ENCODE measurements at regions not wholly inside any gene's neighbourhood (a gene's known extent, or its start where the extent isn't known, plus 50 kb on each side); places are given as distances from the start of the nearest gene placed in this dataset.

DNA sequence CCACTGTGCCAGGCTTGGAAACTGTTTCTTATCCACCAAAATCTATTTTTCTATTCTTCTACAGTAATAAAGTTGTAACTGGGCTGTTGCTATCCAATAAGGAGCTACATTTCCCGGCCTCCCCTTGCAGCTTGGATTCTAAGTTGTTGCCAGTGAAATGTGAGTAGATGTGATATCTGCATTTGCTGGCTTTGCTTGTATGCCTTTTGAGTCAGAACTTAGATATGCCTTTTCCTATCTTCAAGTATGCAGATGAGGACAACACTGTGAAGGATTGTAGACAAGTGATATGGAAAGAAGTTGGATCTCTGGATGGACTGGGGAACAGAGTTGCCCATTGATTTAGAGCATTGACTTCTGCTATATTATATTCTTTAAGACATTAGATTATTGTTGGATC lies 236.9 kb downstream of the REEP3 start:
- Histone ChIP-seq H3K27me3 (ENCODE audit: control insufficient read depth in 1 of 2, insufficient read depth in 2 of 2, low read length in 2 of 2) (no peaks in the 10 kb centered on the region), H3K36me3 (ENCODE audit: control insufficient read depth in 1 of 2, insufficient read depth in 2 of 2, low read length in 2 of 2) (no peaks in the 10 kb centered on the region), H3K9me3 (ENCODE audit: control insufficient read depth in 1 of 2, low read length in 2 of 2) (no peaks in the 10 kb centered on the region), H3K4me1 (ENCODE audit: control insufficient read depth in 1 of 2, insufficient read depth in 2 of 2, low read length in 2 of 2) (no peaks in the 10 kb centered on the region), H3K4me3 (ENCODE audit: low read depth in 1 of 2, low read length in 2 of 2) (no peak overlapping the region), H3K27ac (ENCODE audit: low read depth, low read length) (no peak overlapping the region), H3K9ac (ENCODE audit: low read depth in 1 of 2, low read length in 2 of 2) (no peak overlapping the region)

DNA sequence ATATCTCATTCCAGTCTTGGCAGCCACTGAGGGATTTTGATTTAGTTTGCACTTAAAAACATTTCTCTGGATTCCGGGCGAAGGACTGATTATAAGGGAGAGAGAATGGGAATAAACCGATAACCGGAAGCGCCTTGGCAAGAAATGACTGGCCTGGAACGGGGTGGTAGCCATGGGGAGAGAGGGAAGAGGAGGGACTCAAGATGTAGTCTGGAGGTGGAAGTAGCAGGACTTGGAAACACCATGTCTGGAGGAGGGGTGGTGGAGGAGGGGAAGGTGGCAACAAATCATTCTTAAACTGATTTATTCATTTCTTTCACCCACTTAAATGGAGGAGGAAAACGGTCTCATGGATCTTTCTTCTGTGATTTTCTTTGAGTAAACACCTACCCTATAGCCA lies 238.1 kb downstream of the REEP3 start:
- H3K27ac ChIP-seq (ENCODE audit: low read depth, low read length): no peak overlapping the region
- H3K36me3 ChIP-seq (ENCODE audit: control insufficient read depth in 1 of 2, insufficient read depth in 2 of 2, low read length in 2 of 2): no peaks in the 10 kb centered on the region
- H3K4me3 ChIP-seq (ENCODE audit: low read depth in 1 of 2, low read length in 2 of 2): no peak overlapping the region
- no peaks in the 10 kb centered on the region for H3K27me3 ChIP-seq (ENCODE audit: control insufficient read depth in 1 of 2, insufficient read depth in 2 of 2, low read length in 2 of 2)
- no peaks in the 10 kb centered on the region for H3K4me1 ChIP-seq (ENCODE audit: control insufficient read depth in 1 of 2, insufficient read depth in 2 of 2, low read length in 2 of 2)
- no peaks in the 10 kb centered on the region for H3K9me3 ChIP-seq (ENCODE audit: control insufficient read depth in 1 of 2, low read length in 2 of 2)
- H3K9ac ChIP-seq (ENCODE audit: low read depth in 1 of 2, low read length in 2 of 2): no peak overlapping the region

DNA sequence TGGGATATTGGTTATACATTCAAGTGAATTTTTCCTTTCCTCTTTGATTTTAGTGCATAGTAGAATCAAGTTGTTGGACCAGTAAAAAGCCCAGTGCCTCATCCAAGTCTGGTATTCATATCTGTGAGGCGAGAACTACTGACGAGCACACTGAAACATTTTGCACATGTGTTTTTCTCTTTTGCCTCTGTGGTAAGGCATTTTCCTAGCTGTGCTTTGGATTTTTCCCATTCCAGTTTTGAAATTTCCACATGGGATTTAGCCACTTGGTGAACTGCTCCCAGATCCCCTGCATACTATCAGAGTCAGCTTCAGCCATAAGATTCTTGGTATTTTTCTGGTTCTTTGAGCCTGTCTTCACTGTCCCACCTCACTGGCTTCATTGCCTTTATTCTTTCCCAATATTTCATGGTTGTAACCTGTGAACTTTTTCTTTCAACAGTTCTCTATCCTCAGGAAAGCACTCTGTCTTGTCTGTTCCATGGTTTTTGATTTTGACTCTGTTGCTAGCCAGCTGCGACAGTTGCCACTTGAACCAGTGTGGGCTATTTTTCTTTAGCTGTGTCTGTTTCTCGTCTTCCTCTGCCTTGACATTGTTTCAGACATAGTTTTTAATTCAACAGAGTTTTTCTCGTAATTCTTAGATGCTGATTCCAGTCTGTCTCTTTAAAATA lies 239.0 kb downstream of the REEP3 start:
- H3K27me3 ChIP-seq (ENCODE audit: control insufficient read depth in 1 of 2, insufficient read depth in 2 of 2, low read length in 2 of 2): no peaks in the 10 kb centered on the region
- no peak overlapping the region for H3K9ac ChIP-seq (ENCODE audit: low read depth in 1 of 2, low read length in 2 of 2)
- no peak overlapping the region for H3K27ac ChIP-seq (ENCODE audit: low read depth, low read length)
- H3K4me3 ChIP-seq (ENCODE audit: low read depth in 1 of 2, low read length in 2 of 2): no peak overlapping the region
- no peaks in the 10 kb centered on the region for H3K36me3 ChIP-seq (ENCODE audit: control insufficient read depth in 1 of 2, insufficient read depth in 2 of 2, low read length in 2 of 2)
- H3K9me3 ChIP-seq (ENCODE audit: control insufficient read depth in 1 of 2, low read length in 2 of 2): no peaks in the 10 kb centered on the region
- no peaks in the 10 kb centered on the region for H3K4me1 ChIP-seq (ENCODE audit: control insufficient read depth in 1 of 2, insufficient read depth in 2 of 2, low read length in 2 of 2)

DNA sequence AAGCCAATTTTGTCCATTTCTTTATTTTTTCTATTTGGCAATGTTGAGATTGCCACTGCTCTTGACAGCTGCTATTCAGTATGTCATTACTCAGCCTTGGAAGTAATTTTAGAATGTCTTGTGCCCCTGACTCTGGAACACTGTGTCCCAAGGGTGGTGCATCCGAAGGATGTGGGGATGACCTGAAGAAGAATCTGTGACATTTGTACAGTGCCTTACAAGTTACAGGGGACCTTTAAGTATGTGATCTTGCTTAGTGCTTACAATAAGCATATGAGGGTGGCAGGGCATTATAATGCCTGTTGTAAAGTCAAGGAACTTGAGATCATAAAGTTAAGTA lies 239.5 kb downstream of the REEP3 start:
- H3K36me3 ChIP-seq (ENCODE audit: control insufficient read depth in 1 of 2, insufficient read depth in 2 of 2, low read length in 2 of 2): no peaks in the 10 kb centered on the region
- H3K9me3 ChIP-seq (ENCODE audit: control insufficient read depth in 1 of 2, low read length in 2 of 2): no peaks in the 10 kb centered on the region
- no peak overlapping the region for H3K4me3 ChIP-seq (ENCODE audit: low read depth in 1 of 2, low read length in 2 of 2)
- no peak overlapping the region for H3K9ac ChIP-seq (ENCODE audit: low read depth in 1 of 2, low read length in 2 of 2)
- no peaks in the 10 kb centered on the region for H3K4me1 ChIP-seq (ENCODE audit: control insufficient read depth in 1 of 2, insufficient read depth in 2 of 2, low read length in 2 of 2)
- no peak overlapping the region for H3K27ac ChIP-seq (ENCODE audit: low read depth, low read length)
- H3K27me3 ChIP-seq (ENCODE audit: control insufficient read depth in 1 of 2, insufficient read depth in 2 of 2, low read length in 2 of 2): no peaks in the 10 kb centered on the region

DNA sequence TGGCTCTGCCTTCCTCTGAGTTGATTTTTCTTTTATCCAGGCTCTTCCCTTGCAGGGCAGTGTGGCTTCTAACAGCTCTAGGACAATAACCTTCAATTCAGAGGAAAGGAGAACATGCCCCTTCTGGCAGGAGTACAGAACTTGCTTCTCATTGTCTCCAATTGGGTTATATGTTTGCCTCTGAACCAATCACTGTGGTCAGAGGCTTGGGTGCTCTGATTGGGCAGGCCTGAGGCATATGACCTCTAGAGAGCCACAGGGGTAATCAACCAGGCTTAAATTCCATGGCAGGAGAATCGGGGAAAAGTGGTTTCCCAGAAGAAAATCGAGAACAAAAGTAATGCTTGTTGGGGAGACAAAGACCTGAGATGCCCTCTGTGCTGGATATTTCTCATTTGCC lies 240.0 kb downstream of the REEP3 start:
- no peak overlapping the region for H3K27ac ChIP-seq (ENCODE audit: low read depth, low read length)

DNA sequence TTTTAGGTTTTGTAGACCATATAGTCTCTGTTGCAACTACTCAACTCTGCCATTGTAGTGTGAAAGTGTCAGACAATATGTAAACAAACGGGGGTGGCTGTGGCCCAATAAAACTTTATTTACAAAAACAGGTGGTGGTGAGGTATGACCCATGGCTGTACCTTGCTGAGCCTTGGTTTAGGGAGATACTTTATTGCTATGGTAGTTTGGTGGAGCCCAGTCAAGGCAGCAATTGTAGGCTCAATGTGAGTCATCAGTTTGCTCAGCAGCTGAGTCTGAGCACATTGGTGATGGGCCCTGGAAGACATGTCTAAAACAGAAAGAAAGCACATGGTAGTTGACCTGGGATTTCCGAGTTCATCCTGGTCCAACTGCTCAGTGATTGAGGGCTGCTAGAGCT lies 242.5 kb downstream of the REEP3 start:
- H3K4me1 ChIP-seq (ENCODE audit: control insufficient read depth in 1 of 2, insufficient read depth in 2 of 2, low read length in 2 of 2): no peaks in the 10 kb centered on the region
- no peak overlapping the region for H3K27ac ChIP-seq (ENCODE audit: low read depth, low read length)
- H3K9ac ChIP-seq (ENCODE audit: low read depth in 1 of 2, low read length in 2 of 2): no peak overlapping the region
- no peaks in the 10 kb centered on the region for H3K36me3 ChIP-seq (ENCODE audit: control insufficient read depth in 1 of 2, insufficient read depth in 2 of 2, low read length in 2 of 2)
- H3K27me3 ChIP-seq (ENCODE audit: control insufficient read depth in 1 of 2, insufficient read depth in 2 of 2, low read length in 2 of 2): no peaks in the 10 kb centered on the region
- no peak overlapping the region for H3K4me3 ChIP-seq (ENCODE audit: low read depth in 1 of 2, low read length in 2 of 2)
- no peaks in the 10 kb centered on the region for H3K9me3 ChIP-seq (ENCODE audit: control insufficient read depth in 1 of 2, low read length in 2 of 2)

More for the DNA sequence above, 240.0 kb downstream of the REEP3 start:
- no peaks in the 10 kb centered on the region for H3K4me1 ChIP-seq (ENCODE audit: control insufficient read depth in 1 of 2, insufficient read depth in 2 of 2, low read length in 2 of 2)
- no peak overlapping the region for H3K9ac ChIP-seq (ENCODE audit: low read depth in 1 of 2, low read length in 2 of 2)
- H3K4me3 ChIP-seq (ENCODE audit: low read depth in 1 of 2, low read length in 2 of 2): no peak overlapping the region
- no peaks in the 10 kb centered on the region for H3K27me3 ChIP-seq (ENCODE audit: control insufficient read depth in 1 of 2, insufficient read depth in 2 of 2, low read length in 2 of 2)
- H3K36me3 ChIP-seq (ENCODE audit: control insufficient read depth in 1 of 2, insufficient read depth in 2 of 2, low read length in 2 of 2): no peaks in the 10 kb centered on the region
- no peaks in the 10 kb centered on the region for H3K9me3 ChIP-seq (ENCODE audit: control insufficient read depth in 1 of 2, low read length in 2 of 2)

DNA sequence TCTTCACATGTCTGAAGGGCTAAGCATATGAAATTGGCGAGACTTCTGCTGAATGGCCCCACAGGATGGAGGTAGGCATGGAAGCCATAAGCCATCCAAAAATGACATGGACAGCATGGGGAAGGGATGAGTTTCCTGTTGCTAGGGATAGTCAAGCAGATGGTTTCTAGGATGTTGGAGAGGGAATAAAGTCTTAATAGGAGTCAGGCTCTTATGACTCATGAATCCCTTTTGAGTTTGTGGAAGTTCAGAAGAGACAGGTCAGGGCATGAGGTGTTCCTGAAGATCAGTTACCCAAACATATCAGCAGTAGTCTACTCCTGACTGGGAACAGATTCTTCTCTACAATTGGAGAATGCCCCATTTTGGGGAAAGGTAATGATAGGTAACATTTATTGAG lies 243.9 kb downstream of the REEP3 start:
- no peak overlapping the region for H3K4me3 ChIP-seq (ENCODE audit: low read depth in 1 of 2, low read length in 2 of 2)
- H3K9ac ChIP-seq (ENCODE audit: low read depth in 1 of 2, low read length in 2 of 2): no peak overlapping the region
- H3K9me3 ChIP-seq (ENCODE audit: control insufficient read depth in 1 of 2, low read length in 2 of 2): no peaks in the 10 kb centered on the region
- no peaks in the 10 kb centered on the region for H3K4me1 ChIP-seq (ENCODE audit: control insufficient read depth in 1 of 2, insufficient read depth in 2 of 2, low read length in 2 of 2)
- no peaks in the 10 kb centered on the region for H3K36me3 ChIP-seq (ENCODE audit: control insufficient read depth in 1 of 2, insufficient read depth in 2 of 2, low read length in 2 of 2)
- H3K27me3 ChIP-seq (ENCODE audit: control insufficient read depth in 1 of 2, insufficient read depth in 2 of 2, low read length in 2 of 2): no peaks in the 10 kb centered on the region
- no peak overlapping the region for H3K27ac ChIP-seq (ENCODE audit: low read depth, low read length)

DNA sequence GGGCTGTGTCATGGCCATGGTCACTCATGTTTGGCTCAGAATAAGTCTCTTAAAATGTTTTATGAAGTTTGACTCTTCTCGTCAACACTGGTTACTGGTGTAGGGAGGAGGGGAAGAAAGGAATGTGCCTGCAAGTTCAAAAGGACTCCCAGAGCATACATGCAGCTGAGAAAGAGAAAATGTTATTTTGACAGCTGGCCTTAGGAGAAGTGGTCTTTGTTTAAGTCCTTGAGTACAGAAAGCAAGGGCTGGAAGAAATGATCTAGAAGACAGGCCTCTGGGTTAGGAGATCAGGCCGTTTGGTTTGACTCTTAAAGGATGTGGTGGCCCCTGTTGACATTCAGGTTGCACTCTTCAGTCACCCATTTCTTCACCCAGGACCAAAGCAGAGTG lies 245.5 kb downstream of the REEP3 start:
- H3K9me3 ChIP-seq (ENCODE audit: control insufficient read depth in 1 of 2, low read length in 2 of 2): no peaks in the 10 kb centered on the region
- no peak overlapping the region for H3K27ac ChIP-seq (ENCODE audit: low read depth, low read length)
- no peak overlapping the region for H3K4me3 ChIP-seq (ENCODE audit: low read depth in 1 of 2, low read length in 2 of 2)
- H3K4me1 ChIP-seq (ENCODE audit: control insufficient read depth in 1 of 2, insufficient read depth in 2 of 2, low read length in 2 of 2): no peaks in the 10 kb centered on the region
- H3K27me3 ChIP-seq (ENCODE audit: control insufficient read depth in 1 of 2, insufficient read depth in 2 of 2, low read length in 2 of 2): peaks cover 0 to 2% of the 10 kb centered on the region in 2 donors
- H3K9ac ChIP-seq (ENCODE audit: low read depth in 1 of 2, low read length in 2 of 2): no peak overlapping the region
- H3K36me3 ChIP-seq (ENCODE audit: control insufficient read depth in 1 of 2, insufficient read depth in 2 of 2, low read length in 2 of 2): no peaks in the 10 kb centered on the region

DNA sequence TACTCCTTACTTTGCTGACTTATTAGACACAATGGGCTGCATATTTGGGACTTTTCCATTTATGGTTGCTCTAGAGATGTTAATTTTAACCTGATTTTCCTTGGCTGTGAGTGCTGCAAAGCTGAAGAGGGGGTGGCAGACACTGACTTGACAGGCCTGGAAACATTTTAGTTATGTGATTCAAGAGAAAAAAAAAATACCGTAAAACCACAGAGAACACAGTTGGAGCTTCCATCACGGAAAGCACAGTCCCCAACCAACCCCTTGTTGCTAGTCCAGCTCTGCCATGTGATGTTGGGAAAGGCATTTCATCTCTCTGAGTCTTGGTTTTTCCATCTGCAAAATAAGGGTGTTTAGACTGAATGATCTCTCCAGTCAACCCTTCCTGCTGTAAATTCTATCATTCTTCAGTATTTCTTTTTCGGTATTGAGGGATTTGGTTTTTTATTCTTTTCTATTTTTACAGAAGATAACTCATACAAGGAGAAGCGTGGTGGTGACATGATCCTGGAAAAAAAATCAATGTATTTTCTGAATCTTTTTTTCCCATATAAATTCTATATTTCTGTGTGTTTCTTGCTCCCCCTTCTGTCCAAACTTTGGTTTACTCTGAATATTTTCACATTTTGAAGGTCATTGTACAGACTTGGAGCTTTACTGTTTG lies 246.1 kb downstream of the REEP3 start:
- H3K4me3 ChIP-seq (ENCODE audit: low read depth in 1 of 2, low read length in 2 of 2): no peak overlapping the region
- no peak overlapping the region for H3K27ac ChIP-seq (ENCODE audit: low read depth, low read length)
- no peaks in the 10 kb centered on the region for H3K4me1 ChIP-seq (ENCODE audit: control insufficient read depth in 1 of 2, insufficient read depth in 2 of 2, low read length in 2 of 2)
- H3K36me3 ChIP-seq (ENCODE audit: control insufficient read depth in 1 of 2, insufficient read depth in 2 of 2, low read length in 2 of 2): no peaks in the 10 kb centered on the region
- H3K27me3 ChIP-seq (ENCODE audit: control insufficient read depth in 1 of 2, insufficient read depth in 2 of 2, low read length in 2 of 2): peaks cover 0 to 3% of the 10 kb centered on the region in 2 donors
- H3K9me3 ChIP-seq (ENCODE audit: control insufficient read depth in 1 of 2, low read length in 2 of 2): no peaks in the 10 kb centered on the region
- no peak overlapping the region for H3K9ac ChIP-seq (ENCODE audit: low read depth in 1 of 2, low read length in 2 of 2)

DNA sequence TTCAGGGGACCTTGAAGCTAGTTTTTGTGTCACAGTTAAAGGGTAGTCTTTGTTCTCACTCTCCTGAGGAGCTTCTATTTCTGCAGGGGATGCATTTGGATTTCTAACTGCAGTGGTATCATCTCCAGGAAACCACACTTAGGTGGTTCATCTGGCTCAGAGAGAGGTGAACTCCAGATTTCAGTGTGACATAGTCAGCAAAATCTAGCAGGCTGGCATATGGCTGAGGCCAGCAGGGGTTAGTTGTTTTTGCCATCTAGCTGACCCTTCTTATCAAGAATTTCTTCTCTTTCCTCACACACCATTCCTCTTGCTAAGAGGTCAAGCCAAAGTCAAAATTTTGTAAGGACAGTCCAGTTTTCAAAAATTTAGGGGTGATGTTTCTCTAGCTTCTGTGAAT lies 248.2 kb downstream of the REEP3 start:
- Histone ChIP-seq H3K4me3 (ENCODE audit: low read depth in 1 of 2, low read length in 2 of 2) (no peak overlapping the region), H3K27ac (ENCODE audit: low read depth, low read length) (no peak overlapping the region), H3K9me3 (ENCODE audit: control insufficient read depth in 1 of 2, low read length in 2 of 2) (no peaks in the 10 kb centered on the region), H3K36me3 (ENCODE audit: control insufficient read depth in 1 of 2, insufficient read depth in 2 of 2, low read length in 2 of 2) (no peaks in the 10 kb centered on the region), H3K4me1 (ENCODE audit: control insufficient read depth in 1 of 2, insufficient read depth in 2 of 2, low read length in 2 of 2) (peaks cover 0 to 3% of the 10 kb centered on the region in 2 donors), H3K9ac (ENCODE audit: low read depth in 1 of 2, low read length in 2 of 2) (no peak overlapping the region), H3K27me3 (ENCODE audit: control insufficient read depth in 1 of 2, insufficient read depth in 2 of 2, low read length in 2 of 2) (peaks cover 0 to 3% of the 10 kb centered on the region in 2 donors)
